Mucosa of descending colon (tissue), 3 donors: ENCODE measurements at regions not wholly inside any gene's neighbourhood (a gene's known extent, or its start where the extent isn't known, plus 50 kb on each side); places are given as distances from the start of the nearest gene placed in this dataset.

Source experiments
- ATAC-seq: fragments of 200-7000 bp; cut with Tn5 transposase; one replicate; pipeline ENCODE4 v1.9.1; 2020; ENCODE audit warnings: mild to moderate bottlenecking, moderate library complexity
- DNase-seq, 3 donors: peaks; one replicate each; pipeline ENCODE4 v3.0.0-alpha.2; 2020
- H3K36me3 ChIP-seq: fragments of 200-600 bp; one replicate; pipeline ENCODE4 v1.8.0; 2021; ENCODE audit warnings: low read depth, mild to moderate bottlenecking
- H3K4me1 ChIP-seq: fragments of 200-600 bp; one replicate; pipeline ENCODE4 v1.8.0; 2021; ENCODE audit warnings: low read depth, mild to moderate bottlenecking
- H3K4me3 ChIP-seq: fragments of 200-600 bp; one replicate; pipeline ENCODE4 v1.8.0; 2021; ENCODE audit warnings: mild to moderate bottlenecking
- H3K9me3 ChIP-seq: fragments of 200-600 bp; one replicate; pipeline ENCODE4 v1.8.0; 2021; ENCODE audit warnings: mild to moderate bottlenecking
- intact Hi-C, 2 donors: fragments of 100-400 bp; cut with DNase I in 1 of 2; cut with micrococcal nuclease in 1 of 2; formaldehyde crosslinking; loops; one replicate each; pipeline versions ENCODE4 v1.11.0 to v1.11.1; 2022; cut with DNase I, micrococcal nuclease
- TF ChIP-seq, protein P1 (sequence below): fragments of 200-600 bp; IDR thresholded peaks from one replicate; pipeline ENCODE4 v1.8.0; 2022; ENCODE audit warnings: antibody characterized with exemption, mild to moderate bottlenecking
- donor health status: DM: no; HTN: no; CAD: no; lungs with moderate emphysema.
- donor health status: DM: no; HTN: no; CAD: no.
- donor health status: DM: no; HTN: yes; CAD: no.

DNA sequence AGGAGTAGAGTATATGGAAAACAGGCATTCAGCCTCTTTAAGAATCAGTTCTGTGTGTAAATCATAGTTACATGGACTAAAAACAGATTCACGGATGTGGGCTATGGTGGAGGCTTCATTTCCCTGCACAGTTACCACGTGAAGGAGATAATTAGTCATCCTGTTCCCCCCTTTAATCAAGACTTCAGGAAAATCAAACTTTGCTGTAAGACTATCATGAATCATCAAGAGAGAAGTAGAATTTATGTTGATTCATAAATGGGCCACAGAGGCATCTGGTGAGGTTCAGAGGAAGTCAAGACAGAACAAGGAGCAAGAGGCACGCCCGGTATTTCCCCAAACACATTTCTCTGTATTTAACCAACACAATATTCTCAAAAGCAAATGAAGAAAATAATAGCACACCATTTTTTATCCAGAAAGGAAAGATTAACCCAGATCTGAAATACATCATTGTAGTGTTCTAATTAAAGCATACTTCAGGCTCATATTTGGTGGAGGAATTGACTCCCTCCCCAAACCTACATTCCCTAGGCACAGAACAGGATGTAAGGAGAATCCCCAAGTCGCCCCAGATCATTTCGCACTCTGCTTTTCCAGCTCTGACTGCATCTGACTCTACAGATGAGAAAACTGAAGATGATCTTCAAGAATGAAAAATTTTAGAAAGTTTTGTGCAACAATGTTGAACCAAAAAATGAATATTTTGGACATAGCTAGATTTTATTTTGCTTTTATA lies 175.8 kb upstream of the GAS1 start:
- no peak overlapping the region for H3K4me3 ChIP-seq
- no peak for ATAC-seq
- no peaks in the 10 kb centered on the region for H3K36me3 ChIP-seq
- intact Hi-C loops, result no loop called here
- H3K9me3 ChIP-seq, result no peaks in the 10 kb centered on the region
- no peak for DNase-seq
- no peaks in the 10 kb centered on the region for H3K4me1 ChIP-seq
- TF ChIP-seq, protein P1, sequence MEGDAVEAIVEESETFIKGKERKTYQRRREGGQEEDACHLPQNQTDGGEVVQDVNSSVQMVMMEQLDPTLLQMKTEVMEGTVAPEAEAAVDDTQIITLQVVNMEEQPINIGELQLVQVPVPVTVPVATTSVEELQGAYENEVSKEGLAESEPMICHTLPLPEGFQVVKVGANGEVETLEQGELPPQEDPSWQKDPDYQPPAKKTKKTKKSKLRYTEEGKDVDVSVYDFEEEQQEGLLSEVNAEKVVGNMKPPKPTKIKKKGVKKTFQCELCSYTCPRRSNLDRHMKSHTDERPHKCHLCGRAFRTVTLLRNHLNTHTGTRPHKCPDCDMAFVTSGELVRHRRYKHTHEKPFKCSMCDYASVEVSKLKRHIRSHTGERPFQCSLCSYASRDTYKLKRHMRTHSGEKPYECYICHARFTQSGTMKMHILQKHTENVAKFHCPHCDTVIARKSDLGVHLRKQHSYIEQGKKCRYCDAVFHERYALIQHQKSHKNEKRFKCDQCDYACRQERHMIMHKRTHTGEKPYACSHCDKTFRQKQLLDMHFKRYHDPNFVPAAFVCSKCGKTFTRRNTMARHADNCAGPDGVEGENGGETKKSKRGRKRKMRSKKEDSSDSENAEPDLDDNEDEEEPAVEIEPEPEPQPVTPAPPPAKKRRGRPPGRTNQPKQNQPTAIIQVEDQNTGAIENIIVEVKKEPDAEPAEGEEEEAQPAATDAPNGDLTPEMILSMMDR, result no peak

DNA sequence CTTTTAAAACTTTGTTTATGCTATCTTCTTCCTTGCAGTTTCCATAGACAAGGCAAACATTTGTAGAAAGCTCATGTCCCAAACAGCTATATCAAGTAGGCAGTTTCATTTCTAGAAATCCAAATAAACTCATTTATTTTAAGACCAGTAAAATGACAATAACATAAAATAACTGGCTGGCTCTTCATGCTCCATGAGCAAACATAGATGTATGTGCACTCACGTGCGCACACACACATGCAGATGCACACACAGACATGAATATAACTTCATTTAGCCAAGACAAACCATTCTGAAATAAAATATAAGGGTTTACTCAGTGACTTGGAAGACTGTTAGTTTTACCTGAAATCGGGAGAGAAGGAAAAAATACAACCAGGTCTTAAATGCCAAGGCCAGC lies 176.5 kb upstream of the GAS1 start:
- H3K36me3 ChIP-seq, result no peaks in the 10 kb centered on the region
- no peaks in the 10 kb centered on the region for H3K4me1 ChIP-seq
- TF ChIP-seq, protein P1, result no peak
- no peak overlapping the region for H3K4me3 ChIP-seq
- no peak for ATAC-seq
- H3K9me3 ChIP-seq, result no peaks in the 10 kb centered on the region
- intact Hi-C loops, result no loop called here
- DNase-seq, result no peak

DNA sequence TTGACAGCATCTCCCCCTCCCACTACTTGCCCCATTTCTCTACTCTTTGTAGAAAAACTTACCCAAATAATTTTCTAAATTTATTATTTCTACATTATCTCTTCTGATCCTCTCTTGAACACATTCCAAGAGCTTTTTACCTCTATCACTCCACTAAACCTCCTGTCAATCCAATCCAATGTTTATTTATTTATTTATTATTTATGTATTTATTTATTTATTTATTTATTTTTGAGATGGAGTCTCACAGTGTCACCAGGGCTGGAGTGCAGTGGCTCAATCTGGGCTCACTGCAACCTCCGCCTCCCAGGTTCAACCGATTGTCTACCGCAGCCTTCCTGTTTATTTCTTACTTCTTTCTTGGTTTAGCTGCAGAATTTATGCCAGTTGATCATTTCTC lies 178.5 kb upstream of the GAS1 start:
- H3K9me3 ChIP-seq, result no peaks in the 10 kb centered on the region
- DNase-seq (no peak), ATAC-seq (no peak)
- H3K4me1 ChIP-seq, result no peaks in the 10 kb centered on the region
- TF ChIP-seq, protein P1, result no peak
- no peak overlapping the region for H3K4me3 ChIP-seq
- intact Hi-C loops, result no loop called here
- H3K36me3 ChIP-seq, result no peaks in the 10 kb centered on the region

DNA sequence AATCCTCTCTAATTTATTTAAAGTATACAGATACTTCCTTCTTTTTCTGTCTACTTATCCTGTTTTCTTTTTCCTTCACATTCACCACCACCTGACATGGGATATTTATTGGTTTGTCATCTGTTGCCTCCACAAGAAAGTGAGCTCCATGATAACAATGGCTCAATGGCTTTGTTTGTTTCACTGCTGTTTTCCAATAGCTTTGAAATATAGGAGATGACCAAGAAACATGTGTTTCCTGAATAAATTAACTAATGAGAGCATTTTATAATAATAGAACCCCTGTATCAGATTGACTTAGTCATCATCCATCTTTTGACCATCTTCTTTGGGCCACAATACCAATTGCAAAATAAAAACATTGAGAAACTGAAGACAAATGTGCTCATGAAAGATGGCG lies 180.2 kb upstream of the GAS1 start:
- no peaks in the 10 kb centered on the region for H3K4me1 ChIP-seq
- H3K4me3 ChIP-seq, result no peak overlapping the region
- no peak for ATAC-seq
- intact Hi-C loops, result no loop called here
- H3K36me3 ChIP-seq, result no peaks in the 10 kb centered on the region
- TF ChIP-seq, protein P1, result no peak
- no peaks in the 10 kb centered on the region for H3K9me3 ChIP-seq
- no peak for DNase-seq

DNA sequence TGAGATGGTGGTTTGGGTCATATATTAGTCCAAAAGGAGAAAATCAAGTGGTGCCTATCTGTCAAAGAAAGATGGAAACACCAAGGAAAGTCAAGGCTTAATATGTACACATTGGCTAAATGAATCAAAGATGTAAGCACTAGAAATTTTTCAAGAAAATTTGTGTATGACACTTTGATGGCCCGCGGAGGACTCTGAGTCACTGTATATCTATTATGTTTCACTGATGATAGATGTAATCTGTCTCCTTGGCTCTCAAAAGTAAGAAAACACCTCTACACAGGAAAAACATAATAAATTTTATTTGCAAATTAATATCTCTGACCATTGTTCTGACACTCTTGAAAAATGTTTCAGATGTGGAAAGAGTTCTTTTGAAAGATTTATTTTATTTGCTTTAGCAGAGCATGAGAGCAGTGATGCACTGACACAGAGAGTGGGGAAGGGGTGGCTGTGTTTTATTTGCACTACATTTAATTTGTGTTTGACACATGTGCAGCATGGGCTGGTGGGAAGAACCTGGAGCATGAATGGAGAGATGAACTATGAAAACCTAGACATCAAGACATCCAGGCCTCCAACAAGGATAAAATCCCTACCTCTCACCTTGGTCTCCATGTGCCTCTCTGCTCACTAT lies 180.8 kb upstream of the GAS1 start:
- ATAC-seq (no peak), DNase-seq (no peak)
- TF ChIP-seq, protein P1, result no peak
- no peaks in the 10 kb centered on the region for H3K36me3 ChIP-seq
- H3K4me1 ChIP-seq, result no peaks in the 10 kb centered on the region
- intact Hi-C loops, result no loop called here
- H3K9me3 ChIP-seq, result no peaks in the 10 kb centered on the region
- no peak overlapping the region for H3K4me3 ChIP-seq
